ENCODE measurements at regions not wholly inside any gene's neighbourhood (a gene's known extent, or its start where the extent isn't known, plus 50 kb on each side); places are given as distances from the start of the nearest gene placed in this dataset.

DNA sequence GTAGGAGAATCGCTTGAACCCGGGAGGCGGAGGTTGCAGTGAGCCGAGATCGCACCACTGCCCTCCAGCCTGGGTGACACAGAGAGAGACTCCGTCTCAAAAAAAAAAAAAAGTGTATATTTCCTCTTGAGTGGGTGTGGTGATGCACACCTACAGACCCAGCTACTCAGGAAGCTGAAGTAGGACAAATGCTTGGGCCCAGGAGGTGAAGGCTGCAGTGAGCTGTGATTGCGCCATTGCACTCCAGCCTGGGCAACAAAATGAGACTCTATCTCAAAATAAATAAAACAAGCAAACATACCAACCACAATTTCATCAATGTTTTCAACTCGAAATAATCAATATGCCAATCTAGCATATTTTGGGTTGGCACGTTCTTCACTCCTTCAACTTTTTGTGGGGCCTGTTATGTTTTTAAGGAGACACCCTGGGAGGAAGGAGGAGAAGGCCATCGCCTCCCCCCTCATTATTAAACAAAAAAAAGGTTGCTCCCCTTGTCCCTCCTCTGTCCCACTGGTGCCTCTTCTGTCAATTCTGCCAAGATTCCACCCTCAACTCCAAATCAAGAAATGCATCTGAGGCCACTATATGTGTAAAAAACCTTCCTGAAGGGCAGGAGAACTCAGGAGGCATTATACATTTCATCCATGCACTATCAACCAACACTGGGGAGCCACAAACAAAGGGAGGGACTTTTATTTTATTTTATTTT lies 52.4 kb upstream of the ATF7IP2 start:
- TF ChIP-seq, protein P1, sequence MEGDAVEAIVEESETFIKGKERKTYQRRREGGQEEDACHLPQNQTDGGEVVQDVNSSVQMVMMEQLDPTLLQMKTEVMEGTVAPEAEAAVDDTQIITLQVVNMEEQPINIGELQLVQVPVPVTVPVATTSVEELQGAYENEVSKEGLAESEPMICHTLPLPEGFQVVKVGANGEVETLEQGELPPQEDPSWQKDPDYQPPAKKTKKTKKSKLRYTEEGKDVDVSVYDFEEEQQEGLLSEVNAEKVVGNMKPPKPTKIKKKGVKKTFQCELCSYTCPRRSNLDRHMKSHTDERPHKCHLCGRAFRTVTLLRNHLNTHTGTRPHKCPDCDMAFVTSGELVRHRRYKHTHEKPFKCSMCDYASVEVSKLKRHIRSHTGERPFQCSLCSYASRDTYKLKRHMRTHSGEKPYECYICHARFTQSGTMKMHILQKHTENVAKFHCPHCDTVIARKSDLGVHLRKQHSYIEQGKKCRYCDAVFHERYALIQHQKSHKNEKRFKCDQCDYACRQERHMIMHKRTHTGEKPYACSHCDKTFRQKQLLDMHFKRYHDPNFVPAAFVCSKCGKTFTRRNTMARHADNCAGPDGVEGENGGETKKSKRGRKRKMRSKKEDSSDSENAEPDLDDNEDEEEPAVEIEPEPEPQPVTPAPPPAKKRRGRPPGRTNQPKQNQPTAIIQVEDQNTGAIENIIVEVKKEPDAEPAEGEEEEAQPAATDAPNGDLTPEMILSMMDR (IDR thresholded peaks at IDR 0.05), result no peak
- TF ChIP-seq EZH2 (IDR thresholded peaks at IDR 0.05; ENCODE audit: borderline replicate concordance, insufficient read depth, low read depth, low read length, poor library complexity, severe bottlenecking), result no peak

Measured in B cell (primary cell).